ENCODE measurements at regions not wholly inside any gene's neighbourhood (a gene's known extent, or its start where the extent isn't known, plus 50 kb on each side); places are given as distances from the start of the nearest gene placed in this dataset.

- TF ChIP-seq CTCF (IDR thresholded peaks at IDR 0.05) (no peak), POLR2A (IDR thresholded peaks at IDR 0.05) (no peak)
These were observed 573.5 kb downstream of the KCNJ18 start for GRCh38 chr17:22265807-22266206.

Measured in adrenal gland (tissue), 5 donors.